ENCODE measurements at regions not wholly inside any gene's neighbourhood (a gene's known extent, or its start where the extent isn't known, plus 50 kb on each side); places are given as distances from the start of the nearest gene placed in this dataset.

DNA sequence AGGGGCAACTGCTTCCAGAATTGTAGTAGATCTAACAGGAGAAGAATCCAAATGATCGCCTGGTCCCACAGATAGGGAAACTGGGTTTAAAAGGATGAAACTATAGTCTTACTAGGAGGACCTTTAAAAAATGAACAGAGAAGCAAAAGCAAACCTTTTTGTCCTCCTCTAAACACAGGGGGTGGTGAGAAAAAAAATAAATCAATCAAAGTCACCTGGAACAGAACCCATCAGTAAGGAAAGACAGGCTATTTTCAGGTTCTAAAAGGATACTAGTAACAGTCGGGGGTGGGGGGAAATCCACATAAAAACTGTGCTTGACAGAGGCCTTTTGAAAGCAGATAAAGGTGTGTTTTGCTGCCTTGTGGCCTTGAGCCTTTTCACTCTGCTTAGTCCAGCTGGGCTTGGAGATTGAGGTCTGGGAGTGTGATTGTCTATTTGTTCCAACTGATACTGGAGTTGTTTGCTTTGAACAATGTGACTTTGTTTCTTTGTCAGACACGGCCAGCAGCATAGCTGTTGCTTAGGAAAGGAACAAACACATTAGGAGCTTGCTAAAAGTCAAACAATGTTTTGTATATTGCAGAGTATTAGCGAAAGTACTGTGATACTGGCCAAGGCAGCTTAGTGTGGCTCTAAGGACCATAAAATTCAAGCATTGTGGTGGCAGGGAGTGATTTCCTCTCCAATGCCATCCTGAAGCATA lies 141.1 kb upstream of the IRF2BP2 start:
- Histone ChIP-seq H3K79me2 (ENCODE audit: insufficient read depth, low read length) (no peaks in the 10 kb centered on the region), H2AFZ (ENCODE audit: low read length) (no peak overlapping the region), H3K4me3 (replicated peaks in 1 of 3; ENCODE audit: insufficient read depth in 1 of 3, low read depth in 2 of 3, low read length in 3 of 3) (no peak overlapping the region), H3K27ac (ENCODE audit: extremely low read length, insufficient read depth, low read length) (peak overlapping the region; percentile 94), H3K36me3 (replicated peaks in 1 of 2; ENCODE audit: control insufficient read depth in 1 of 2, insufficient read depth in 2 of 2, low read length in 2 of 2) (no peaks in the 10 kb centered on the region), H4K20me1 (ENCODE audit: insufficient read depth, low read length) (no peaks in the 10 kb centered on the region), H3K4me1 (ENCODE audit: insufficient read depth, low read length) (peaks cover 71% of the 10 kb centered on the region), H3K4me2 (ENCODE audit: low read depth, low read length) (peak overlapping the region; percentile 42), H3K9me3 (ENCODE audit: low read length) (no peaks in the 10 kb centered on the region), H3K27me3 (ENCODE audit: control insufficient read depth in 1 of 2, insufficient read depth in 2 of 2, low read length in 2 of 2) (no peaks in the 10 kb centered on the region), H3K9ac (ENCODE audit: insufficient read depth, low read depth, low read length) (peak overlapping the region; percentile 74)
- ATAC-seq = peak; percentile 94
- FAIRE-seq = peak; percentile 95
- in situ Hi-C loops (cut with HindIII; ENCODE audit: extremely low pct_ligation_motif_present, low pct_unique_long_range_greater_than_20kb) (loop anchor here (10.0 kb wide), 1 partner anchor 204 kb away; no protein-coding TSS in a partner anchor), intact Hi-C loops (cut with micrococcal nuclease; ENCODE audit: unreplicated experiment) (loop anchor here (1.0 to 10.0 kb wide), 3 partner anchors 27 to 334 kb away; no protein-coding TSS in a partner anchor)
- WGBS (ENCODE audit: low lambda C conversion rate) = 15% methylated on average over 4 of the region's 4 CpGs
- CTCF ChIA-PET (ENCODE audit: low intra/inter-chr PET ratio, low total read pairs) = no interaction called here
- DNase-seq (ENCODE audit: low spot score) = peak; percentile 99
- POLR2A ChIA-PET = interaction anchor here (0.7 to 2.8 kb wide), 22 partner anchors 9 to 328 kb away, joined by 3 to 54 read pairs (median 5); no protein-coding TSS in a partner anchor
- BruUV-seq (replicated peaks) = no TSS peak
- TF ChIP-seq GPN1 (CRISPR knock-in tag; IDR thresholded peaks at IDR 0.05; ENCODE audit: borderline replicate concordance) = no peak
- no peak for TF ChIP-seq SP1 (IDR thresholded peaks at IDR 0.05)
- TF ChIP-seq SP1 (CRISPR knock-in tag; IDR thresholded peaks at IDR 0.05) = 0 out of 2 replicates have a peak, but pooled peaks have one; percentile 10
- 0 out of 2 replicates have a peak, but pooled peaks have one; percentile 25 for TF ChIP-seq ZNF605 (CRISPR knock-in tag; IDR thresholded peaks at IDR 0.05)
- TF ChIP-seq TOE1 (CRISPR knock-in tag; IDR thresholded peaks at IDR 0.05) = 0 out of 2 replicates have a peak, but pooled peaks have one; percentile 48
- no peak for TF ChIP-seq ZNF790 (CRISPR knock-in tag; IDR thresholded peaks at IDR 0.05; ENCODE audit: borderline replicate concordance)
- TF ChIP-seq FOXK1 (CRISPR knock-in tag; IDR thresholded peaks at IDR 0.05; ENCODE audit: borderline replicate concordance, low read depth) = peak; percentile 28; the same call in 1 of the 2 replicates
- TF ChIP-seq KAT7 (CRISPR knock-in tag; IDR thresholded peaks at IDR 0.05; ENCODE audit: borderline replicate concordance) = no peak
- TF ChIP-seq SIX4 (CRISPR knock-in tag; IDR thresholded peaks at IDR 0.05) = peak; percentile 63; the same call in 1 of the 2 replicates
- TF ChIP-seq PITX1 (CRISPR knock-in tag; IDR thresholded peaks at IDR 0.05) = peak; percentile 71; the same call in 1 of the 2 replicates
- peak in 1 of 2 experiments; percentile 46; a peak in 1 of 4 replicates for TF ChIP-seq KLF16 (CRISPR knock-in tag; IDR thresholded peaks at IDR 0.05)
- TF ChIP-seq ZNF362 (CRISPR knock-in tag; IDR thresholded peaks at IDR 0.05; ENCODE audit: borderline replicate concordance) = peak; percentile 77; the same call in 1 of the 2 replicates
- 0 out of 2 replicates have a peak, but pooled peaks have one; percentile 37 for TF ChIP-seq ZNF775 (CRISPR knock-in tag; IDR thresholded peaks at IDR 0.05; ENCODE audit: borderline replicate concordance)
- peak; percentile 77; the same call in 1 of the 2 replicates for TF ChIP-seq MED13 (CRISPR knock-in tag; IDR thresholded peaks at IDR 0.05)
- TF ChIP-seq, protein P1, sequence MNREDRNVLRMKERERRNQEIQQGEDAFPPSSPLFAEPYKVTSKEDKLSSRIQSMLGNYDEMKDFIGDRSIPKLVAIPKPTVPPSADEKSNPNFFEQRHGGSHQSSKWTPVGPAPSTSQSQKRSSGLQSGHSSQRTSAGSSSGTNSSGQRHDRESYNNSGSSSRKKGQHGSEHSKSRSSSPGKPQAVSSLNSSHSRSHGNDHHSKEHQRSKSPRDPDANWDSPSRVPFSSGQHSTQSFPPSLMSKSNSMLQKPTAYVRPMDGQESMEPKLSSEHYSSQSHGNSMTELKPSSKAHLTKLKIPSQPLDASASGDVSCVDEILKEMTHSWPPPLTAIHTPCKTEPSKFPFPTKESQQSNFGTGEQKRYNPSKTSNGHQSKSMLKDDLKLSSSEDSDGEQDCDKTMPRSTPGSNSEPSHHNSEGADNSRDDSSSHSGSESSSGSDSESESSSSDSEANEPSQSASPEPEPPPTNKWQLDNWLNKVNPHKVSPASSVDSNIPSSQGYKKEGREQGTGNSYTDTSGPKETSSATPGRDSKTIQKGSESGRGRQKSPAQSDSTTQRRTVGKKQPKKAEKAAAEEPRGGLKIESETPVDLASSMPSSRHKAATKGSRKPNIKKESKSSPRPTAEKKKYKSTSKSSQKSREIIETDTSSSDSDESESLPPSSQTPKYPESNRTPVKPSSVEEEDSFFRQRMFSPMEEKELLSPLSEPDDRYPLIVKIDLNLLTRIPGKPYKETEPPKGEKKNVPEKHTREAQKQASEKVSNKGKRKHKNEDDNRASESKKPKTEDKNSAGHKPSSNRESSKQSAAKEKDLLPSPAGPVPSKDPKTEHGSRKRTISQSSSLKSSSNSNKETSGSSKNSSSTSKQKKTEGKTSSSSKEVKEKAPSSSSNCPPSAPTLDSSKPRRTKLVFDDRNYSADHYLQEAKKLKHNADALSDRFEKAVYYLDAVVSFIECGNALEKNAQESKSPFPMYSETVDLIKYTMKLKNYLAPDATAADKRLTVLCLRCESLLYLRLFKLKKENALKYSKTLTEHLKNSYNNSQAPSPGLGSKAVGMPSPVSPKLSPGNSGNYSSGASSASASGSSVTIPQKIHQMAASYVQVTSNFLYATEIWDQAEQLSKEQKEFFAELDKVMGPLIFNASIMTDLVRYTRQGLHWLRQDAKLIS (CRISPR knock-in tag; IDR thresholded peaks at IDR 0.05) = peak; percentile 71; the same call in 1 of the 2 replicates
- no peak for TF ChIP-seq TCF7L2 (IDR thresholded peaks at IDR 0.05; ENCODE audit: low read depth, low read length)
- no peak for TF ChIP-seq GABPA (IDR thresholded peaks at IDR 0.05; ENCODE audit: low read depth, low read length)
- peak; percentile 36; the same call in 1 of the 2 replicates for TF ChIP-seq GABPA (CRISPR knock-in tag; IDR thresholded peaks at IDR 0.05; ENCODE audit: low read depth)
- TF ChIP-seq NCOR1 (IDR thresholded peaks at IDR 0.05; ENCODE audit: borderline replicate concordance, low read length) = peak; percentile 75; the same call in 1 of the 2 replicates
